NB4 (cell line): ENCODE measurements at regions not wholly inside any gene's neighbourhood (a gene's known extent, or its start where the extent isn't known, plus 50 kb on each side); places are given as distances from the start of the nearest gene placed in this dataset.

Experiments
- MYC ChIP-seq: IDR thresholded peaks from 2 replicates; pipeline ENCODE4 v1.6.1; 2011; ENCODE audit warnings: low read depth, low read length
- POLR2A ChIP-seq: IDR thresholded peaks from 2 replicates; pipeline ENCODE4 v1.6.1; 2011; ENCODE audit warnings: mild to moderate bottlenecking; ENCODE audit not compliant: insufficient read length; ENCODE audit errors: extremely low read depth
- TF ChIP-seq, protein P1 (sequence below): IDR thresholded peaks from 2 replicates; pipeline ENCODE4 v1.6.1; 2011; ENCODE audit warnings: low read depth, low read length
- TF ChIP-seq, protein P2 (sequence below): IDR thresholded peaks from one replicate; pipeline ENCODE4 v1.5.1; 2012; ENCODE audit warnings: low read depth, low read length

DNA sequence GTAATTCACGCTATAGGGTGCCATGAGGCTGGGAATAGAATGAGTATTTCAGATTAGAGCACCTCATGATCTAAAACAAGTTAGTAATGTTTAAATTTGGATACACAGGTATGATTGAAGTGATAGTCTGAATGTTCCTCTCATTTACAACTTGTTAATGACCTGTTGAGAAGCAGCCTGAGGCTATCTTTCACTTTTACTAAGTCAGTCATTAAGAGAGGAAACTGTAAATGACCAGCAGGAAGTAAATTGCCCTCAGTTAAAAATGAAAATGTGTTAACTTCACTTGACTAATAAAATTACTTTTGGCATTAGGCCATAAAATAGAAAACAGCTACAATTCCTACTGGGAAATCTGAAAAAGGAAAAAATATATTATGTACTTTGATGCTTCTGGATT, 1042.0 kb downstream of the DNAJB9 start:
- TF ChIP-seq, protein P1, sequence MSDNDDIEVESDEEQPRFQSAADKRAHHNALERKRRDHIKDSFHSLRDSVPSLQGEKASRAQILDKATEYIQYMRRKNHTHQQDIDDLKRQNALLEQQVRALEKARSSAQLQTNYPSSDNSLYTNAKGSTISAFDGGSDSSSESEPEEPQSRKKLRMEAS: no peak
- TF ChIP-seq, protein P2, sequence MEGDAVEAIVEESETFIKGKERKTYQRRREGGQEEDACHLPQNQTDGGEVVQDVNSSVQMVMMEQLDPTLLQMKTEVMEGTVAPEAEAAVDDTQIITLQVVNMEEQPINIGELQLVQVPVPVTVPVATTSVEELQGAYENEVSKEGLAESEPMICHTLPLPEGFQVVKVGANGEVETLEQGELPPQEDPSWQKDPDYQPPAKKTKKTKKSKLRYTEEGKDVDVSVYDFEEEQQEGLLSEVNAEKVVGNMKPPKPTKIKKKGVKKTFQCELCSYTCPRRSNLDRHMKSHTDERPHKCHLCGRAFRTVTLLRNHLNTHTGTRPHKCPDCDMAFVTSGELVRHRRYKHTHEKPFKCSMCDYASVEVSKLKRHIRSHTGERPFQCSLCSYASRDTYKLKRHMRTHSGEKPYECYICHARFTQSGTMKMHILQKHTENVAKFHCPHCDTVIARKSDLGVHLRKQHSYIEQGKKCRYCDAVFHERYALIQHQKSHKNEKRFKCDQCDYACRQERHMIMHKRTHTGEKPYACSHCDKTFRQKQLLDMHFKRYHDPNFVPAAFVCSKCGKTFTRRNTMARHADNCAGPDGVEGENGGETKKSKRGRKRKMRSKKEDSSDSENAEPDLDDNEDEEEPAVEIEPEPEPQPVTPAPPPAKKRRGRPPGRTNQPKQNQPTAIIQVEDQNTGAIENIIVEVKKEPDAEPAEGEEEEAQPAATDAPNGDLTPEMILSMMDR: no peak
- TF ChIP-seq POLR2A: no peak
- no peak for TF ChIP-seq MYC
